Epithelial cell of proximal tubule (primary cell): ENCODE measurements at regions not wholly inside any gene's neighbourhood (a gene's known extent, or its start where the extent isn't known, plus 50 kb on each side); places are given as distances from the start of the nearest gene placed in this dataset.
A peak's percentile ranks its signal among the peaks of the same experiment; 100 is the strongest.

Source experiments
- DNase-seq: peaks from one replicate; pipeline ENCODE4 v3.0.0-alpha.2; 2011; ENCODE audit warnings: low read depth
- H3K4me3 ChIP-seq: 2 replicates; pipeline ENCODE4 v1.5.1; 2011; ENCODE audit warnings: low read depth, mild to moderate bottlenecking, low read length
- CTCF ChIP-seq: conservative IDR thresholded peaks from 2 replicates; pipeline ENCODE4 v1.5.1; 2012; ENCODE audit warnings: low read depth, mild to moderate bottlenecking, low read length

- DNase-seq: peak; percentile 98
- TF ChIP-seq CTCF: no peak
- no peak overlapping the region for H3K4me3 ChIP-seq
Observed at GRCh38 chr10:16381083-16381482, 55.7 kb upstream of the PTER start.

GRCh38 chr10:16384021-16384420 lies 52.8 kb upstream of the PTER start:
- no peak overlapping the region for H3K4me3 ChIP-seq
- DNase-seq: no peak
- no peak for TF ChIP-seq CTCF

GRCh38 chr10:16386855-16387254 lies 50.0 kb upstream of the PTER start:
- DNase-seq: no peak
- TF ChIP-seq CTCF: no peak
- no peak overlapping the region for H3K4me3 ChIP-seq
